ENCODE measurements at regions not wholly inside any gene's neighbourhood (a gene's known extent, or its start where the extent isn't known, plus 50 kb on each side); places are given as distances from the start of the nearest gene placed in this dataset.

DNA sequence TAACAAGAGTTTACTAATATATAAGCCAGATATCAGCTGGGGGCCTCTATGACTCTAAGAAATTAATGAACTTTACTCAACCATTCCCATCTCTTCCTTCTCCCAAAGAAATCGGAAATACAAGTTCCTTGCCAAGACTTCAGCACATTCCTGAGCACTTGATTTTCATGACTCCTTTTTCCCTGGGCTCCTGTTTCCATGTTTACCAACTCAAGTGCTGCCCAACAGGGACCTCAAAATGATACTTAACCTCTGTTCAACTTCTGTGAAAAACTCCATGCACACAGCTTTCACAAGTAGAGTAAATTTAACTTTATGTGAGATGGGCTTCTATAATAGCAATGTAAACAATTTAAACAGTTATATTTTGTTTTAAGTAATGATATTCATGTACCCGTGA is 315.8 kb upstream of the CDIN1 start:
- H3K4me3 ChIP-seq (ENCODE audit: low read depth, low read length): no peak overlapping the region
- DNase-seq (ENCODE audit: low read depth): no peak

DNA sequence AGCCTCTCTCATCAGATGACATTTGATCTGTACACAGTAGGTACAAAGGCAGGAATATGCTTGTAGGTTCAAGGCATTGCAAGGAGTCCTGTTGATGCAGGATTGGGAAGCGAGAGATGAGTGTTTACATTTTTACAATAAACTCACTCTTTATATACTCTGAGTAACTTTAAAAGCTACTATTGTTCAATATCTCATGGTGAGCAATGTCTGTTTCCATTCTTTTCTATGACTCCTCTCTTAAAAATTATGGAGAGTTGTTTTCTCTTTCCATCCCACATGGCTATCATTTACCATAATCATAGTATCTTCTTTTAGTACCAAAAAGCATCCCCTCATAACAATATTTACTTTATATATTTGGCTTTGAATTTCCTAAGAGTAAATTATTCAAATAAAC is 314.0 kb upstream of the CDIN1 start:
- H3K4me3 ChIP-seq (ENCODE audit: low read depth, low read length): no peak overlapping the region
- TF ChIP-seq, protein P1, sequence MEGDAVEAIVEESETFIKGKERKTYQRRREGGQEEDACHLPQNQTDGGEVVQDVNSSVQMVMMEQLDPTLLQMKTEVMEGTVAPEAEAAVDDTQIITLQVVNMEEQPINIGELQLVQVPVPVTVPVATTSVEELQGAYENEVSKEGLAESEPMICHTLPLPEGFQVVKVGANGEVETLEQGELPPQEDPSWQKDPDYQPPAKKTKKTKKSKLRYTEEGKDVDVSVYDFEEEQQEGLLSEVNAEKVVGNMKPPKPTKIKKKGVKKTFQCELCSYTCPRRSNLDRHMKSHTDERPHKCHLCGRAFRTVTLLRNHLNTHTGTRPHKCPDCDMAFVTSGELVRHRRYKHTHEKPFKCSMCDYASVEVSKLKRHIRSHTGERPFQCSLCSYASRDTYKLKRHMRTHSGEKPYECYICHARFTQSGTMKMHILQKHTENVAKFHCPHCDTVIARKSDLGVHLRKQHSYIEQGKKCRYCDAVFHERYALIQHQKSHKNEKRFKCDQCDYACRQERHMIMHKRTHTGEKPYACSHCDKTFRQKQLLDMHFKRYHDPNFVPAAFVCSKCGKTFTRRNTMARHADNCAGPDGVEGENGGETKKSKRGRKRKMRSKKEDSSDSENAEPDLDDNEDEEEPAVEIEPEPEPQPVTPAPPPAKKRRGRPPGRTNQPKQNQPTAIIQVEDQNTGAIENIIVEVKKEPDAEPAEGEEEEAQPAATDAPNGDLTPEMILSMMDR (IDR thresholded peaks at IDR 0.05; ENCODE audit: insufficient read depth, low read depth, low read length): no peak
- peak; percentile 55 for DNase-seq (ENCODE audit: low read depth)

More for the DNA sequence above, 315.8 kb upstream of the CDIN1 start:
- TF ChIP-seq, protein P1 (IDR thresholded peaks at IDR 0.05; ENCODE audit: insufficient read depth, low read depth, low read length): no peak

DNA sequence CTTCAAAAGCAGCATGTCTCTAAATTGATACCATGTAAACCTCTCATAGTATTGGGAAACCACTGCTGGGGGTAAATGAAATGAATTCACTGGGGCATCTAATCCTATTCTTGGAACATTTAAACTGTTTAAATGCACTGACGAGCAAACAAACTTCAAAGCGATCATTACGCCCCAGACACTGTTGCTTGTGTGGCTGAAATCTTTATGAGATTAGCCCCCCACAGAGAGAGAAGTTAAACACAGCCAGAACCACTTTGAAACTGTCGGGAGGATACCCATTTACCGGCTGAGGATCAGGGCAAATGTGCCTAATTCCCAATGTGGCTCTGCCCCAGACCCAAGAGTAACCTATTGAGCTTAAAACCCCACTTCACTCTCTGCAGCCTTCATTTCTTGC is 308.4 kb upstream of the CDIN1 start:
- TF ChIP-seq, protein P1 (IDR thresholded peaks at IDR 0.05; ENCODE audit: insufficient read depth, low read depth, low read length): no peak
- no peak for DNase-seq (ENCODE audit: low read depth)
- H3K4me3 ChIP-seq (ENCODE audit: low read depth, low read length): no peak overlapping the region

DNA sequence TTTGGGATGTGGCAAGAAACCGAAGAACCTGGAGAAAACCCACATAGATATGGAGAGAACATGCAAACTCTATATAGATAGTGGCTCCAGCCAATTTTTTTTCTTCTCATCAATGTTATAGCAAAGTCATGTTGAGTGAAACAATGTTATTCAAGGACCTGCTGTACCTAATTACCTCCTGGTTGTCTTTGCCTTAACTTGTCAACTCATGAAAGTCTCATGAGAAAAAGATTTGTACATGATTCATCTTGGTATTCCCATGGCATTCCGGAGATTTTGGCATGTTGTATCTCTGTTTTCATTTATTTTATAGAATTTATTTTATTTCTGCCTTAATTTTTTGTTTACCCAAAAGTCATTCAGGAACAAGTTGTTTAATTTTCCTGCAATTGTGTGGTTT is 303.8 kb upstream of the CDIN1 start:
- H3K4me3 ChIP-seq (ENCODE audit: low read depth, low read length): no peak overlapping the region
- DNase-seq (ENCODE audit: low read depth): no peak
- TF ChIP-seq, protein P1 (IDR thresholded peaks at IDR 0.05; ENCODE audit: insufficient read depth, low read depth, low read length): no peak

DNA sequence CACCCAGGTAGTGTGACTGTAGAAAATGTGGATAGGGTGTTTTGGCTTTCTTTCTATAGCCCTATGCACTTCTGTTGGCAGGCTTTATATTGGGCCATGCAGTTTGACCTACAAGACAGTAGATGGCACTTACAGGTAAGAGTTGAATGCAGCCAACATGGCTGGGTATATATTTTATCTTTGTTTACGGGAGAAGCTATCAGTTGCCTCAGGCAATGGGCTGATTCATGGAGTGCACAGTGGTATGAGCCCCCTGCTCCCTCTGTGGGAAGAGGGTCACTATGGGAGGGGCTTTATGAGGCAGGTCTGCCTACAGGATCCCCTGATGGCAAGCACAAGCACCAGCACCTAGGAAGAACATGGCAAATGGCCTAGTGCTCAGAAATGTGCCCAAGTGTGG is 301.2 kb upstream of the CDIN1 start:
- TF ChIP-seq, protein P1 (IDR thresholded peaks at IDR 0.05; ENCODE audit: insufficient read depth, low read depth, low read length): peak; percentile 17
- no peak overlapping the region for H3K4me3 ChIP-seq (ENCODE audit: low read depth, low read length)
- DNase-seq (ENCODE audit: low read depth): peak; percentile 24

DNA sequence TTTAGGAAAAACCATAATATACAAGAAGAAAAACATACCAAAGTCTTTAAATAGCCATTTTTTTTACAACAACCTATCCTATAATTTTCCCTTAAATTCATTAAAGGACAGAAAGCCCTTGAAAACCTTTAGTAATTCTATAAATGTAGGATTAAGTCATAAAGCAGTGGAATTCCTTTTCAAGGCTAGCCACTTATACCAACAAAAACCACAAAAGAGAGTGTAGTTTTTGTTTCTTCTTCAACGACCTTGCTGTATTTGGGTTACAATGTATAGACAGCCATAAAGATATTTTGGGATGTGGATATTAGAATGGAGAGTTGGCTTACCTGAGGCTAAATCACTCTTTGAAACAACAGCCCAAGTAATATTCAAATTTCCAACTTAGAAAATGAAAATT is 296.6 kb upstream of the CDIN1 start:
- TF ChIP-seq, protein P1 (IDR thresholded peaks at IDR 0.05; ENCODE audit: insufficient read depth, low read depth, low read length): no peak
- no peak for DNase-seq (ENCODE audit: low read depth)
- H3K4me3 ChIP-seq (ENCODE audit: low read depth, low read length): no peak overlapping the region

DNA sequence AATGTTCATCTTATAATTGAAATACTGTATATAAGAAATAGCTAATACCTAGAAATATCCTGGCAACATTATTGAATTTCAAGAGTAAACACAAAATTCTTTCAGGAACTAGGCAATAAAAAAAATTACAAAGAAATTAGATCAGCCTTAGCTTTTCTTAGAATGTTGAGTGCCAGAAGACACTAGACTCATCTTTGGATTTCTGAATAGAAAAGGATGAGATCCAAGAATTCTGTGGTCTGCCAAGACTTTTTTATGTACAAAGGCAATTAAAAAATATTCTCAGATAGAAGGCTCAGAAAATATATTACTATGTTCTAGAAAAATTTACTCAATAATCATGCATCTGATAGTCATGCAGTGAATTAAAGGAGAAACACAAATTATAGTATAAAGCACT is 294.5 kb upstream of the CDIN1 start:
- TF ChIP-seq, protein P1 (IDR thresholded peaks at IDR 0.05; ENCODE audit: insufficient read depth, low read depth, low read length): no peak
- H3K4me3 ChIP-seq (ENCODE audit: low read depth, low read length): no peak overlapping the region
- DNase-seq (ENCODE audit: low read depth): no peak

All from fibroblast of villous mesenchyme (primary cell).